ENCODE measurements at regions not wholly inside any gene's neighbourhood (a gene's known extent, or its start where the extent isn't known, plus 50 kb on each side); places are given as distances from the start of the nearest gene placed in this dataset.

DNA sequence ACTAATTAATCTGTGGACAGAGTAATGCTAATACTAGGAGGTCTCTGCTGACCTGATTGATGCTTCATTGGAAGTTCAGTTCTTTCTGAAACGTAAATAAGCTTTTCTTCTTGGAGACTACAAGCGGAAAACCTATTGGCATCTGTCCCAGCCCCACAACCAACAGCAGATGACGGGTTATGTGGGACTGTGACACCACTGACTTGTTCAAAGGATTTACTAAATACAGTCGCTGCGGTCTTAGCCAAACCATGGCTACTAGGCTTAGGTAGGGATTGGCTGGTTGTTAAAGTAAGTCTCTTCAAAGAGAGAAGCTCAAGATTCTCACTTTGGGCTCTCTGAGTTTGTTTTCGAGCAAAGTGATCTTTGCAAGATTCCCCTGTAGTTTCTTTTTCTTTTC, 68.3 kb downstream of the HYCC1 start:
- DNase-seq (ENCODE audit: low read depth) = no peak
- TF ChIP-seq CTCF (IDR thresholded peaks at IDR 0.05; ENCODE audit: low read length, missing control alignments) = no peak
- no peak overlapping the region for H3K4me3 ChIP-seq (replicated peaks; ENCODE audit: low read depth, low read length)

- TF ChIP-seq CTCF (IDR thresholded peaks at IDR 0.05; ENCODE audit: low read length, missing control alignments) = no peak
- peak; percentile 65 for DNase-seq (ENCODE audit: low read depth)
- H3K4me3 ChIP-seq (replicated peaks; ENCODE audit: low read depth, low read length) = no peak overlapping the region
These were observed 69.4 kb downstream of the HYCC1 start for GRCh38 chr7:22944510-22944909.

- DNase-seq (ENCODE audit: low read depth) = peak; percentile 49
- no peak overlapping the region for H3K4me3 ChIP-seq (replicated peaks; ENCODE audit: low read depth, low read length)
- no peak for TF ChIP-seq CTCF (IDR thresholded peaks at IDR 0.05; ENCODE audit: low read length, missing control alignments)
These were observed 69.9 kb downstream of the HYCC1 start for GRCh38 chr7:22944022-22944421.

DNA sequence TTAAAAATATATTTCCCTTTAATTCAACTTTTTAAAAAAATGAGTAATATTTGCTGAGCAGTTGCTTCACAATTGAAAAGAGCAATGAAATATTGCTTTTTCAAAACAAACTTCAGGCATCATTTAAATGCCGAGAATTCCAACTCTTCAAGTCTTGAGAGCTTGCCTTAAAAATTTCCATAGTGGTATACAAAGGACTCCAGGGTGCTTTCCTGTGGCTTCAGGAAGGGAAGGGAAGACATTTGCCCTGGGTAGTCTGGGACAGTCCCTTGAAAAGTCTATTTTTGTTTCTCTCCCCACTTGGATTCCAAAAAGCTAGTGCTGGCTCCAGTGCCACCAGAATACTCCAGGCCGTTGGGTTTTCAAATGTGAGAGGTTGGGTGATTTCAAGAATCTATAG, 71.7 kb downstream of the HYCC1 start:
- H3K4me3 ChIP-seq (replicated peaks; ENCODE audit: low read depth, low read length) = no peak overlapping the region
- no peak for TF ChIP-seq CTCF (IDR thresholded peaks at IDR 0.05; ENCODE audit: low read length, missing control alignments)
- no peak for DNase-seq (ENCODE audit: low read depth)

DNA sequence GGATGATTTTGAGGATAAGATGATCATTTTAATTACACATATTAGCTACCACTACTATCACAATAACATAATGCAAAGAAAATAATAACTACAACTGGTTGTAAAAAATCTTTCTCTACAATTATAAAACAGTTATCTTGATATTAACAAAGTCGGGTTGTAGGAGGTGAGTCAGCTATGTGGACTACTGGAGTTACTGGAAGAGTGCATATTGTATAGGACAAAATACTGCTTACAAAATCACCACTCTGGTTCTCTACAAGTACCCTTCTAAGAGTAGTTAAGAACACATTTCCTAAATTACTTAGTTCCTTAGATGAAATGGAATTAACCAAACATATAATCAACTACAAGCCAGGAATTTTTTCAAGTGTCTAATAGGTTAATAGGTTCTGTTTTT, 74.1 kb downstream of the HYCC1 start:
- no peak for DNase-seq (ENCODE audit: low read depth)
- no peak overlapping the region for H3K4me3 ChIP-seq (replicated peaks; ENCODE audit: low read depth, low read length)
- no peak for TF ChIP-seq CTCF (IDR thresholded peaks at IDR 0.05; ENCODE audit: low read length, missing control alignments)

GRCh38 chr7:22937946-22938345, 76.0 kb downstream of the HYCC1 start:
- no peak for TF ChIP-seq CTCF (IDR thresholded peaks at IDR 0.05; ENCODE audit: low read length, missing control alignments)
- DNase-seq (ENCODE audit: low read depth) = no peak

DNA sequence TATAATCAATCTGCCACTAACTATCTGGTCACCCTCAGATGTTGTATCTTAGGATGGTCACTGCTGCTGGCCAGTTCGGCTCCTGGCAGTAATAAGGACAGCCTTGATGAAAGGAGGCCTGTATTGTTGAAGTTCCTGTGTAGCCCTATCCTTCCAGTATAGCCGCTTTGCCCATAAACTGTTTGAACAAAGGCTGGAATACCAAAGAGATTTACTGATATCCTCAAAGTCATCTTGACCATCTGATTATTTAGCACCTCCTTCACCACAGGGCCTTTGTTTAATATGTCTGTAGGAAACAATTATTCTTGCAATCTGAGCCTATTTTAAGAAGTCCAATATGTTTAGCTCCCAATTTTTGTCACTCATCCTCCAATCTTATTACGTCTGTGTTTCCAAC, 77.7 kb downstream of the HYCC1 start:
- H3K4me3 ChIP-seq (replicated peaks; ENCODE audit: low read depth, low read length) = no peak overlapping the region
- DNase-seq (ENCODE audit: low read depth) = no peak
- TF ChIP-seq CTCF (IDR thresholded peaks at IDR 0.05; ENCODE audit: low read length, missing control alignments) = no peak

More at GRCh38 chr7:22937946-22938345, 76.0 kb downstream of the HYCC1 start:
- H3K4me3 ChIP-seq (replicated peaks; ENCODE audit: low read depth, low read length) = no peak overlapping the region

All from fibroblast of pulmonary artery (primary cell).